ENCODE measurements at regions not wholly inside any gene's neighbourhood (a gene's known extent, or its start where the extent isn't known, plus 50 kb on each side); places are given as distances from the start of the nearest gene placed in this dataset.

- TF ChIP-seq CTCF (IDR thresholded peaks at IDR 0.05) (no peak), POLR2A (IDR thresholded peaks at IDR 0.05) (no peak)
Observed at GRCh38 chr16:65445313-65446260, 323.7 kb upstream of the CDH11 start.
